OCI-LY3 (cell line): ENCODE measurements at regions not wholly inside any gene's neighbourhood (a gene's known extent, or its start where the extent isn't known, plus 50 kb on each side); places are given as distances from the start of the nearest gene placed in this dataset.

Source experiments
- H2AFZ ChIP-seq: fragments of 200-600, 300-600 bp; shearing (Covaris generic); 2 replicates; pipeline ENCODE4 v1.6.0; 2014; ENCODE audit warnings: antibody characterized with exemption, low read depth, low read length
- H3K27ac ChIP-seq: fragments of 200-600, 300-600 bp; sonication (generic); 2 replicates; pipeline ENCODE4 v1.5.1; 2014; ENCODE audit warnings: mild to moderate bottlenecking, low read length, moderate library complexity, mixed read lengths
- H3K27me3 ChIP-seq: fragments of 200-600, 300-600 bp; sonication (generic); 2 replicates; pipeline ENCODE4 v1.6.1; 2014; ENCODE audit warnings: low read depth, low read length, mixed read lengths
- H3K36me3 ChIP-seq: fragments of 200-600, 300-600 bp; sonication (generic); replicated peaks from 2 replicates; pipeline ENCODE3; 2014; ENCODE audit warnings: low read depth, low read length, mixed read lengths
- H3K4me1 ChIP-seq: fragments of 300-600, 200-600 bp; sonication (generic); 2 replicates; pipeline ENCODE4 v1.6.1; 2014; ENCODE audit warnings: low read length, mixed read lengths
- H3K4me2 ChIP-seq: fragments of 200-600, 300-600 bp; sonication (generic); 2 replicates; pipeline ENCODE4 v1.6.1; 2014; ENCODE audit warnings: low read length, mixed read lengths
- H3K4me3 ChIP-seq: fragments of 300-600, 200-600 bp; sonication (generic); 2 replicates; pipeline ENCODE4 v1.5.1; 2014; ENCODE audit warnings: antibody characterized with exemption, mild to moderate bottlenecking, low read length, moderate library complexity
- H3K79me2 ChIP-seq: fragments of 300-600, 200-600 bp; shearing (Covaris generic); 2 replicates; pipeline ENCODE4 v1.6.1; 2014; ENCODE audit warnings: mild to moderate bottlenecking, low read length, mixed read lengths
- H3K9ac ChIP-seq: fragments of 300-600, 200-600 bp; shearing (Covaris generic); 2 replicates; pipeline ENCODE4 v1.6.0; 2014; ENCODE audit warnings: mild to moderate bottlenecking, low read length, moderate library complexity
- H3K9me3 ChIP-seq: fragments of 200-600, 300-600 bp; shearing (Covaris generic); 2 replicates; pipeline ENCODE4 v1.6.1; 2014; ENCODE audit warnings: low read length, mixed read lengths; ENCODE audit not compliant: insufficient read depth
- H4K20me1 ChIP-seq: fragments of 200-600, 300-600 bp; sonication (generic); 2 replicates; pipeline ENCODE4 v1.6.1; 2016; ENCODE audit warnings: low read length, mixed read lengths; ENCODE audit not compliant: insufficient read depth
- EZH2phosphoT487 ChIP-seq: fragments of 200-600 bp; shearing (Covaris generic); IDR thresholded peaks from 2 replicates; pipeline ENCODE4 v1.6.1; 2018; ENCODE audit warnings: antibody characterized with exemption, mixed run types, low read depth
- TF ChIP-seq, protein P1 (sequence below): fragments of 200-600, 300-600 bp; sonication (generic); IDR thresholded peaks from 2 replicates; pipeline ENCODE4 v1.5.1; 2014; ENCODE audit warnings: antibody characterized with exemption, low read length, low read depth

DNA sequence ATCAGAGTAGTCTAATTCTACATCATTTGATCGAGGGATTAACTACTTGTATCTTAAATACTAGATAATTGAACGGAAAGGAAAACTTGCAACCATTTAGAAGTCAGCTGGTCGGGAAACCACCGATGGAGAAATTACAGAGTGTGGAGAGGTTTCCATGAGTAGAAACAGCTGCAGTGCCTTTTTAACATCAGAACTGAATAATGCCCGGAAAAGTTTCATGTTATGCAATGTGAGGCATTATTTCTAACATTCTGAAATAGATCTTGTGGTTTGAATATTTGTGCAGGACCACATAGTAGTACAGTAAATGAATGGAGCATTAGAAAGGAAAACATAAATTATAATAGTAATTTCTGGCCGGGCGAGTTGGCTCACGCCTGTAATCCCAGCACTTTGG, 88.1 kb upstream of the RNF180 start:
- Histone ChIP-seq H2AFZ (no peak overlapping the region), H3K4me1 (no peaks in the 10 kb centered on the region), H3K9me3 (no peaks in the 10 kb centered on the region), H4K20me1 (no peaks in the 10 kb centered on the region), H3K36me3 (no peaks in the 10 kb centered on the region), H3K9ac (no peak overlapping the region), H3K79me2 (no peaks in the 10 kb centered on the region), H3K27me3 (no peaks in the 10 kb centered on the region), H3K4me2 (no peak overlapping the region), H3K4me3 (no peak overlapping the region), H3K27ac (no peak overlapping the region)
- TF ChIP-seq EZH2phosphoT487: no peak
- TF ChIP-seq, protein P1, sequence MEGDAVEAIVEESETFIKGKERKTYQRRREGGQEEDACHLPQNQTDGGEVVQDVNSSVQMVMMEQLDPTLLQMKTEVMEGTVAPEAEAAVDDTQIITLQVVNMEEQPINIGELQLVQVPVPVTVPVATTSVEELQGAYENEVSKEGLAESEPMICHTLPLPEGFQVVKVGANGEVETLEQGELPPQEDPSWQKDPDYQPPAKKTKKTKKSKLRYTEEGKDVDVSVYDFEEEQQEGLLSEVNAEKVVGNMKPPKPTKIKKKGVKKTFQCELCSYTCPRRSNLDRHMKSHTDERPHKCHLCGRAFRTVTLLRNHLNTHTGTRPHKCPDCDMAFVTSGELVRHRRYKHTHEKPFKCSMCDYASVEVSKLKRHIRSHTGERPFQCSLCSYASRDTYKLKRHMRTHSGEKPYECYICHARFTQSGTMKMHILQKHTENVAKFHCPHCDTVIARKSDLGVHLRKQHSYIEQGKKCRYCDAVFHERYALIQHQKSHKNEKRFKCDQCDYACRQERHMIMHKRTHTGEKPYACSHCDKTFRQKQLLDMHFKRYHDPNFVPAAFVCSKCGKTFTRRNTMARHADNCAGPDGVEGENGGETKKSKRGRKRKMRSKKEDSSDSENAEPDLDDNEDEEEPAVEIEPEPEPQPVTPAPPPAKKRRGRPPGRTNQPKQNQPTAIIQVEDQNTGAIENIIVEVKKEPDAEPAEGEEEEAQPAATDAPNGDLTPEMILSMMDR: no peak

DNA sequence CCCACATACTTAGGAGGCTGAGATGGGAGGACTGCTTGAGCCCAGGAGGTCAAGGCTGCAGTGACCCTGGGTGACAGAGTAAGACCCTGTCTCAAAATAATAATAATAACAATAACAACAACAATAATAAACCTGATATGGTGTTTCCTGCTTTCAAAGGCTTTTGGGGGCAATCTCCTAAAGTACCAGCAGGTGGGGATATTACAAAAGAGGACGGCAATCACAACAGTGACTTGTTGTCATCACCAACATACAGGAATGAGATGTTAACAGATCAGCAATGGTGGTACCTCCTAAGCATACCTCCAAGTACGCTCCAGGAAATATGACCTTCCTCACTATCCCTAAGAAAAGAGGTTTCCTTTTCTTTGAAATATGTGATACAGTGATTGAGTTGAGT, 91.1 kb upstream of the RNF180 start:
- Histone ChIP-seq H3K27ac (no peak overlapping the region), H3K4me3 (no peak overlapping the region), H3K27me3 (no peaks in the 10 kb centered on the region), H2AFZ (no peak overlapping the region), H4K20me1 (no peaks in the 10 kb centered on the region), H3K79me2 (no peaks in the 10 kb centered on the region), H3K4me2 (no peak overlapping the region), H3K9me3 (no peaks in the 10 kb centered on the region), H3K9ac (no peak overlapping the region), H3K4me1 (no peaks in the 10 kb centered on the region), H3K36me3 (no peaks in the 10 kb centered on the region)
- TF ChIP-seq, protein P1: peak; percentile 48
- TF ChIP-seq EZH2phosphoT487: no peak

DNA sequence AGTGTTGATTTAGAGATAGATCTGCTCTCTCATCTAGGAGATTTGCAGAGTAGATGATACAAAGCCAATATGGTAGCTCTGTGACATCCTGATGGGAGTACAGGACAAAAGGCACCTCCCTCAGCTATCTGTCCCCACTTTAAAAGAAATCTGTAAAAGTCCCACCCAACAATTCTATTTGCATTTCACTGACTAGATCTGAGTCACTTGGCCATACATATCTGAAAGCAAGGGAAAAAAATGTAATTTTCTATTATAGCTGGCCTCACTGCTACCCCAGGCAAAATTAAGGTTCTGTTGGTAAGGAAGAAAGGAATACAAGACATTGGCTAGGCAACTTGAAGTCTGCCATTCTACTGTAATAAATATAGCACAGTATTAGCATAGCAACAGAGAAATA, 96.2 kb upstream of the RNF180 start:
- Histone ChIP-seq H3K79me2 (no peaks in the 10 kb centered on the region), H3K36me3 (no peaks in the 10 kb centered on the region), H3K27ac (no peak overlapping the region), H3K4me2 (no peak overlapping the region), H3K9ac (no peak overlapping the region), H3K4me3 (no peak overlapping the region), H3K4me1 (no peaks in the 10 kb centered on the region), H2AFZ (no peak overlapping the region), H3K9me3 (no peaks in the 10 kb centered on the region), H3K27me3 (no peaks in the 10 kb centered on the region), H4K20me1 (no peaks in the 10 kb centered on the region)
- TF ChIP-seq EZH2phosphoT487: no peak
- TF ChIP-seq, protein P1: no peak

DNA sequence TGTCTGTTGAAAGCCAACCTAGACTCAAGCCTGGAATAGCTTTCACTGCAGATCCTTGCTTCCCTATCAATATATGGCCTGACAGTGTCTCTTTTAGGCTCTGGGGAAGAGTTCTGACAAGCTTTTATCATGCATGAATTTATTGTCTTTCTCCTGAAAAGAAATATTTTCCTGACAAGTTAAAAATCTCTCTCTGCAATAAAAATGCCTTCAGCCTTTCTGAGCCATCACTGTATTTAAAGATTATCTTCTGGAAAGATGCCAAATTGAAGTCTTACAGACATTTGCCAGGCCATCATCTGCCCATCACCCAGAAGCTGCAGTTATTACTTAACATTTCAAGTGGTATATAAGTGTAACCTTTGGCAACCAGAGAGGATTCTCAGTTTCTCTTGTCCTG, 88.1 kb upstream of the HTR1A start:
- Histone ChIP-seq H3K9me3 (no peaks in the 10 kb centered on the region), H3K4me3 (no peak overlapping the region), H2AFZ (no peak overlapping the region), H3K4me1 (no peaks in the 10 kb centered on the region), H3K27ac (no peak overlapping the region), H3K4me2 (no peak overlapping the region), H4K20me1 (no peaks in the 10 kb centered on the region), H3K79me2 (no peaks in the 10 kb centered on the region), H3K27me3 (no peaks in the 10 kb centered on the region), H3K36me3 (no peaks in the 10 kb centered on the region), H3K9ac (no peak overlapping the region)
- TF ChIP-seq, protein P1: no peak
- no peak for TF ChIP-seq EZH2phosphoT487
